Stimulated activated CD4-positive, alpha-beta T cell treated with anti-CD3 and anti-CD28 coated beads, Interleukin-15, amount 100 ng/mL, for 48 hours (primary cell): ENCODE measurements at regions not wholly inside any gene's neighbourhood (a gene's known extent, or its start where the extent isn't known, plus 50 kb on each side); places are given as distances from the start of the nearest gene placed in this dataset.
A peak's percentile ranks its signal among the peaks of the same experiment; 100 is the strongest.
"Not testable (repeated sequence)": the region's sequence is repeated elsewhere in the genome, so short reads cannot be mapped to it uniquely, and the experiment has no call there.

ENCODE experiments used
- DNase-seq, 2 donors: peaks; one replicate each; pipeline ENCODE4 v3.0.0-alpha.2; 2020; ENCODE audit warnings: low read depth in 2 of 2

DNA sequence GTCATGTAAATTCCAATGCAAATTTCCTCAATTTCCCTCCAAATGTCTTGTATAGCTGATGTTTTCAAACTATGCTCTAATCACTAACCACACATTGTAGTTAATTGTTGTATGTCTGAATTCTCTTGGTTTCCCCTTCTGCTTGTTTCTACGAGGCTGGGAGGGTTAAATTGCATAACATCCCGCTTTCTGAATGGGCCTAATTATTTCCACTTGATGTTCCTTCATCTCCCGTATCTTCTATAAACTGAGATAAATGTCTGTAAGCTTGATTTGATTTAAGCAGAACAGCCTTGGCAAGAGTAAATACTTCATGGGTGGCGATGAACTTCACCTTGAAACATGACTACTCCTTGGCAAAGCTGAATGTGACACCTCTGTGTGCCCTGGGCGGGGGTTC is 72.2 kb downstream of the SERINC2 start:
- no peak for DNase-seq

DNA sequence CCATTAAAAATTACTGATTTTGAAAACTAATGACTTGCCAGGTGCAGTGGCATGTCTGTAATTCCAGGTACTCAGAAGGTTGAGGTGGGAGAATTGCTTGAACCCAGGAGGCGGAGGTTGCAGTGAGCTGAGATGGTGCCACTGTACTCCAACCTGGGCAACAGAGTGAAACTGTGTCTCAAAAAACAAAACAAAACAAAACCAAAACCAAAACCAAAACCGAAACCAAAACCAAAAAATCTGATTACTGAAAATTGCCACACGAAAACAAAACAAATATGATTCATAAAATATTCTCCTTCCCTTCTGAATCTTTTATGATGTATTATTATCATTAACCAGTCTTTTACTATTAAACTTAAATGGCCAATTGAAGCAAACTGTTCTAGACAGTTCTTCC is 74.1 kb downstream of the SERINC2 start:
- no peak for DNase-seq

DNA sequence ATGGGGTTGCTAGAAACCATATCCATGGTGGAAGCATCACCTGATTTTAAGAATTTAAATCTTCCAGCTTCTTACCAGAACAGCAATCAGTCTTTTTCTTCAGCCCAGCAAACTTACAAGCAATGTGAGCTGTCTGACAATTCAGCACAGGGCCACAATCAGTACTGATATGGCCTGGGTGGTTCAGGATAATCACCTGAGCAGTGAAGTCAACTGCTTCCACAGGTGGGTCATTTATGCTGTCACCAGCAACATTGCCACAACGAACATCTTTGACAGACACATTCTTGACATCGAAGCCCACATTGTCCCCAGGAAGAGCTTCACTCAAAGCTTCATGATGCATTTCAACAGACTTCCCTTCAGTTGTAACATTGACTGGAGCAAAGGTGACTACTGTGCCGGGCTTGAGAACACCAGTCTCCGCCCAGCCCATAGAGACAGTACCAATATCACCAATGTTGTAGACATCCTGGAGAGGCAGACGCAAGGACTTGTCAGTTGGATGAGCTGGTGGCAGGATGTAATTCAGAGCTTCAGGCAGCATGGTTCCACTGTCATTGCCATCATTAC is 74.8 kb downstream of the SERINC2 start:
- no peak for DNase-seq

DNA sequence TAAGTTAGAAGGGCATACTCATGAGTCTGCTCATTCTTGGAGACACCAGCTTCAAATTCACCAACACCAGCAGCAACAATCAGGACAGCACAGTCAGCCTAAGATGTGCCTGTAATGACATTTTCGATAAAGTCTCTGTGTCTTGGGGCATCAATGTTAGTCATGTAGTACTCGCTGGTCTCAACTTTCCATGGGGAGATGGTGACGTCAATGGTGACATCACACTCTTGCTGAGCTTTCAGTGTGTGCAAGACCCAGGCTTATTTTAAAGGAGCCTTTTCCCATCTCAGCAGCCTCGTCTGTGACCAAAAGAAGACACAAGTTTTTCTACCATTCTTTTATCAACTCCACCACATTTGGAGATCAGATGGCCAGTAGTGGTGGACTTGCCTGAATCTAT is 75.5 kb downstream of the SERINC2 start:
- no peak for DNase-seq

DNA sequence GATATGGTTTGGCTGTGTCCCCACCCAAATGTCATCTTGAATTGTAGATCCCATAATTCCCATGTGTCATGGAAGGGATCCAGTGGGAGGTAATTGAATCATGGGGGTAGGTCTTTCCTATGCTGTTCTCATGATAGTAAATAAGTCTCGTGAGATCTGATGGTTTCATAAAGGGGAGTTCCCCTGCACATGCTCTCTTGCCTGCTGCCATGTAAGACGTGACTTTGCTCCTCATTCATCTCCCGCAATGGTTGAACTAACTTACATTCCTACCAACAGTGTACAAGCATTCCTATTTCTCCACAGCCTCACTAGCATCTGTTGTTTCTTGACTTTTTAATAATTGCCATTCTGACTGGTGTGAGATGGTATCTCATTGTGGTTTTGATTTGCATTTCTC is 76.6 kb downstream of the SERINC2 start:
- DNase-seq: not testable (repeated sequence)

DNA sequence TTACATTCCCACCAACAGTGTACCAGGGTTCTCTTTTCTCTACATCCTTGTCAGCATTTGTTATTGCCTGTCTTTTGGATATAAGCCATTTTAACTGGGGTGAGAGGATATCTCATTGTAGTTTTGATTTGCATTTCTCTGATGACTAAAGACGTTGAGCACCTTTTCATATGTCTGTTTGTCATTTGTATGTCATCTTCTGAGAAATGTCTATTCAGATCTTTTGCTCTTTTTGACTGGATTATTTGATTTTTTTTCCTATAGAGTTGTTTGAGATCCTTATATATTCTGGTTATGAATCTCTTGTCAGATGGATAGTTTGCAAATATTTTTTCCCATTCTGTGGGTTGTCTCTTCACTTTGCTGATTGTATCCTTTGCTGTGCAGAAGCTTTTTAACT is 77.6 kb downstream of the SERINC2 start:
- DNase-seq: not testable (repeated sequence)

DNA sequence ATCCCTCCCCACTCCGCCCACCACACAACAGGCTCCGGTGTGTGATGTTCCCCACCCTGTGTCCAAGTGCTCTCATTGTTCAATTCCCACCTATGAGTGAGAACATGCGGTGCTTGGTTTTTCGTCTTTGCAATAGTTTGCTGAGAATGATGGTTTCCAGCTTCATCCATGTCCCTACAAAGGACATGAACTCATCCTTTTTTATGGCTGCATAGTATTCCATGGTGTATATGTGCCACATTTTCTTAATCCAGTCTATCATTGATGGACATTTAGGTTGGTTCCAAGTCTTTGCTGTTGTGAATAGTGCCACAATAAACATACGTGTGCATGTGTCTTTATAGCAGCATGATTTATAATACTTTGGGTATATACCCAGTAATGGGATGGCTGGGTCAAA is 81.0 kb upstream of the TINAGL1 start:
- DNase-seq: not testable (repeated sequence)

DNA sequence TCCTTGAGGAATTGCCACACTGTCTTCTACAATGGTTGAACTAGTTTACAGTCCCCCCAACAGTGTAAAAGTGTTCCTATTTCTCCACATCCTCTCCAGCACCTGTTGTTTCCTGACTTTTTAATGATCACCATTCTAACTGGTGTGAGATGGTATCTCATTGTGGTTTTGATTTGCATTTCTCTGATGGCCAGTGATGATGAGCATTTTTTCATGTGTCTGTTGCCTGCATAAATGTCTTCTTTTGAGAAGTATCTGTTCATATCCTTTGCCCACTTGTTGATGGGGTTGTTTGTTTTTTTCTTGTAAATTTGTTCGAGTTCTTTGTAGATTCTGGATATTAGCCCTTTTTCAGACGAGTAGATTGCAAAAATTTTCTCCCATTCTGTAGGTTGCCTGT is 80.5 kb upstream of the TINAGL1 start:
- DNase-seq: not testable (repeated sequence)

DNA sequence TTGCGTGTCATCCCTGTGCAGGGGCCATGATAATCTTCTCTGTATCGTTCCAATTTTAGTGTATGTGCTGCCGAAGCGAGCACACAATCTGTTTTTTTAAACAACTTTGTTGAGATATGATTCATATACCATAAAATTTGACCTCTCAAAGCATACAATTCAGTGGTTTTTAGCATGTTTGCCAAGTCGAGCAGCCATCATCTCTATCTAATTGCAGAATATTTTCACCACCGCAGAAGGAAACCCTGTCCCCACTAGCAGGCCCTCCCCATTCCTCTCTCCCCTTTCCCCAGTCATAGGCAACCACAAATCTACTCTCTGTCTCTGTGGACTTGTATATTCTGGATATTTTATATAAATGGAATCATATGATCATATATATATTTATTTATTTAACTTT is 78.7 kb upstream of the TINAGL1 start:
- no peak for DNase-seq

DNA sequence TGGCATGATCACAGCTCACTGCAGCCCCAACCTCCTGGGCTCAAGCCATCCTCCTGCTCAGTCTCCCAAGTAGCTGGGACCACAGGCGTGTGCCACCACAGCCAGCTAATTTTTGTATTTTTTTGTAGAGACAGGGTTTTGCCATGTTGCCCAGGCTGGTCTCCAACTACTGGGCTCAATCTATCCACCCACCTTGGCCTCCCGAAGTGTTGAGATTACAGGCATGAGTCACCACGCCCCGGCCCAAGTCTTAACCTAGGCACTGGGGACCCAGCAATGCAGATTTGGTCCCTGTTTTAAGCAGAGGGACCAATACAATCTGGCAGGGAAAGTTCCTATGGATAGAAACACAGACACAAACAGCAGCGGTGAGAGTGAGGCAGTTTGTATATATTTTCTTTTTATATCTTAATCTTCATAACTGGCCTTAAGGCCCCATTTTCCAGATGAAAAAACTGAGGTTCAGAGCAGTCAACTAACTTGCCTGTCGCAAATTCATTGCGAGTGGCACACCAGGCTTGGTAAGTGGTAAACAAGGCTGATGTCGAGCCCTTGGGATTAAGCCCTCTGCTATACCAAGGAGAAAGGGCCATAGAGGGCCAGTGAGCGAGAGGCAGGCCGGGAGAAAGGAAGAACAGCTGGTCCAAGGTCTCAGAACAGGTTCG is 77.8 kb upstream of the TINAGL1 start:
- no peak for DNase-seq

DNA sequence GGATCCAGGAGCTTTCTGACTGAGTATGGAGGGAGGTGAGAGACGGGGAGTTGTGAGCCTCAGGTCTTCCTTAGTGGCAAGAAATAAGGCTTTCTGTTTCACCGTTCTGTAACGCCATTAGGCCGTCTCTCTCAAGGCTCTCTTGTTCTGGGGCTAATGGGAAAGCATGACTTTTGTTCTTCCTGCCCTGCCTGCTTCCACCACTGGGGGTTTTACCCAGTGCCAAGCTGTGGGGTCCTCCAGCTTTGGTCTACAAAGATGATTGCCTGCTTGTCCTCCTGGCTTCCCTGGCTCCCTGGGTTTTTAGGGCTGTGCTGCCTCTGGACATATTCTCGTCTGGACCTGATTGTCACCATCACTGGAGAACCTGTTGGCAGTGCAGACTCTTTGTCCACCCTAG is 74.8 kb upstream of the TINAGL1 start:
- DNase-seq: no peak

DNA sequence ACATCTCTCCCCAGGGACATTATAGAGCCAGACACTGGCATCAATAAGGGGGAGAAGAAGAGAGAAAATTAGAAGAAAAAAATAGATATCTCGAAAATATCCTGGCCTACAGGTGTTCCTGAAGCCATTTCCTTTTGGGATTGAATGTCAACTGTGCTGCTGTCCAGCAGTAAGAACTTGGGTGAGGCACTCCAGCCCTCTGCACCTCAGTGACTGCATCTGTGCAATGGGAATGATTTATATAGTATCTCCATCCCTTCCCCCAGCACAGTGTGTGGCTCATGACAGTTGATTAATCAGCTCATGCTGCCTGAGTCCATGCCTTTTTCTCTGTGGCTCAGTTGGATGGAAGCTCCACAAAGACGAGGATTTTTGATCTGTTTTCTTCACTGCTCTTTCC is 74.1 kb upstream of the TINAGL1 start:
- DNase-seq: no peak

DNA sequence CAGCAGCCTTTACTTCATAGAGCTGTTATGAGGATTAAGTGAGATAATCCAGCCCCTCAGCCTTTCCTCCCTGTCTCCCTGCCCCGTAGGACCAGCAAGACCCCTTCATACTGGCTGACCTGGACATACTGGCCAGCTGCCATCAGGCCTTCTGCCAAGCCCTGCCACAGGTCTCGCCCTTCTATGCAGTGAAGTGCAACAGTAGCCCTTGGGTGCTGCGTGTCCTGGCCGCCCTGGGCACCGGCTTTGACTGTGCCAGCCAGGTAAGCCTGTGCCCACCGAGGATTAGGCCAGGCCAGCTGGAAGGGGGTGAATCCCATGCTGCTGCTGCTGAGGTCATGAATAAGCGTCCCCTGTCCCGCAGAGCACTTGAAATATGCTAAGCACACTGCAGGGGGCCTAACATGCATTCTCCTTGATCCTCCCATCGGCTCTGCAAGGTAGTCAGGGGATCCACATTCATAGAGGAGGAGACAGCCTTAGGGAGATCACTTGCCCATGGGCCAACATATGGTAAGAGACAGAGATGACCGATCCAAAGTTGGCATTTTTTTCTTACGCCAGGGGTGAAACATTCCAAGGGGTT is 73.3 kb upstream of the TINAGL1 start:
- no peak for DNase-seq

DNA sequence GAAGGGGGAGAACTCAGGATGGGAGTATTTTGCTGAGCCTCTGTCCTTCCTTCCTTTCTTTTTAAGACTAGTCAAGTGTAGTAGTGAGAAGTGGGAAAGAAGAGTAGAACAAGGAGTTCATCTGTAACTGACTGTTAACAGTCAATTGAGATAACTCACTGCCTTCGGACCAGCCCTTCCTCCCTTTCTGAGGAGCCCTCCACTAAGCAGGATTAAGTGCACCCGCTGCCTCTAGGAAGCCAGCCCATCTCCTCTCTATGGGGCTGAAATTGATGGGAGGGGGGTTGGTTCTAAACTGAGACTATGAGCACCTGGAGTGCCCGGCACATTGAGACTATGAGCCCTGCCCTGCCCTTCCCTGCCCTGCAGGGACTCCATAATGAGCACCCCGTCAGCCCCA is 72.7 kb upstream of the TINAGL1 start:
- no peak for DNase-seq

DNA sequence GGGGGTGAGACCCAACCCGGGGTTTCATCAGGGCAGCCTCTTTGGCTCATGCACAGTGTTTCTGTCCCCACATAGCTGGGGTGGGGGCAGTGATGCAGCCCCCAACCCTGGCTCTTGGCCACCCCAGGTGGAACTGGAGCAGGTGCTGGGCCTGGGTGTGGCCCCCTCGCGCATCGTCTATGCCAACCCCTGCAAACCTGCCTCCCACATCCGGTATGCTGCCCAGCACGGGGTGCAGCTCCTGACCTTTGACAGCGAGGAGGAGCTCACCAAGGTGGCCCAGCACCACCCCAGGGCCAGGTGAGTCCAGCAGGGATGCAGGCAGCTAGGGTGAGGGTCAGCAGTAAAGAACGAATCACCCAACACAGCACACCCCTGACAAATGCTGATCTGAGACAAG is 72.3 kb upstream of the TINAGL1 start:
- DNase-seq: no peak

DNA sequence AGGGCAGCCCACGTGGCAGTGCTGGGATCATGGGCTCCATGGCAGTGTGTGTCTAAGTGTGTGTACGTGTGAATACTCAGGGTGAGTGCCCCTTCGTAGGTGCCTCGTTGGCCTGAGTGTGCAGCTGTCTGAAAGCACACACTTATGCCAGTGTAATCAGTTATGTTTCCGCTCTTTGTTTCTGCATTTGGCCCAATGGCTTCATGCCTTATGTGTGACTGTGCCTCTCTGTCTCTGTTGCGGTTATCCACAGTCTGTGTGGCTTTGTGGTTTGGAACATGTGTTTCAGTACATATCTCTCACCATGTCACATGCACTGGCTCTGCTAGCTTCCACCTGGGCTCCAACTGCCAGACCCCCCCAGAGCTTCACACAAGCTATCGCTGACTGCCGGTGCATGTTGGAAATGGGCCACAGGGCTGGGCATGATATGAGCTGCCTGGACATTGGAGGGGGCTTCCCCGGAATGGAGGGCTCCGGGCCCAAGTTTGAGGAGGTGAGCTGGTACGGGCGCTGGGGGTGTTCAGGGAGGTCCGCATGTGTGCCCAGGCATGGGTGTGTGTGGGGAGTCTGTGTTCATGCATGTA is 70.3 kb upstream of the TINAGL1 start:
- DNase-seq: peak; percentile 16 to 17

DNA sequence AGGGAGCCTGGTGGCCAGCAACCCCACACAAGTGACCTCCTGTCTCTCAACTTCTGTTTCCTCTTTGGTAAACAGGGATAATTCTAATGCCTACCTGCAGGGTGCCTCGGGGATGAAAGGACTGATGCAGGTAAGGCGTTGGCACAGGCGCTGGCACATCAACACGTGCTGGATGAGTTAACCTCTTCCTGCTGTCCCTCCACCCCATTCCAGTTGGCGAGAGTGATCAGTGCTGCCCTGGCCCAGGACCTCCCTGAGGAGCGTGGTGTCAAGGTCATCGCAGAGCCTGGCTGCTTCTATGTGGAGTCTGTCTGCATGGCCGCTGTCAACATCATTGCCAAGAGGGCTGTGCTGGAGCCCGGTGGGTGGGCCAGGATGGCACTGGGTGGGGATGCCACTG is 69.1 kb upstream of the TINAGL1 start:
- DNase-seq: no peak

DNA sequence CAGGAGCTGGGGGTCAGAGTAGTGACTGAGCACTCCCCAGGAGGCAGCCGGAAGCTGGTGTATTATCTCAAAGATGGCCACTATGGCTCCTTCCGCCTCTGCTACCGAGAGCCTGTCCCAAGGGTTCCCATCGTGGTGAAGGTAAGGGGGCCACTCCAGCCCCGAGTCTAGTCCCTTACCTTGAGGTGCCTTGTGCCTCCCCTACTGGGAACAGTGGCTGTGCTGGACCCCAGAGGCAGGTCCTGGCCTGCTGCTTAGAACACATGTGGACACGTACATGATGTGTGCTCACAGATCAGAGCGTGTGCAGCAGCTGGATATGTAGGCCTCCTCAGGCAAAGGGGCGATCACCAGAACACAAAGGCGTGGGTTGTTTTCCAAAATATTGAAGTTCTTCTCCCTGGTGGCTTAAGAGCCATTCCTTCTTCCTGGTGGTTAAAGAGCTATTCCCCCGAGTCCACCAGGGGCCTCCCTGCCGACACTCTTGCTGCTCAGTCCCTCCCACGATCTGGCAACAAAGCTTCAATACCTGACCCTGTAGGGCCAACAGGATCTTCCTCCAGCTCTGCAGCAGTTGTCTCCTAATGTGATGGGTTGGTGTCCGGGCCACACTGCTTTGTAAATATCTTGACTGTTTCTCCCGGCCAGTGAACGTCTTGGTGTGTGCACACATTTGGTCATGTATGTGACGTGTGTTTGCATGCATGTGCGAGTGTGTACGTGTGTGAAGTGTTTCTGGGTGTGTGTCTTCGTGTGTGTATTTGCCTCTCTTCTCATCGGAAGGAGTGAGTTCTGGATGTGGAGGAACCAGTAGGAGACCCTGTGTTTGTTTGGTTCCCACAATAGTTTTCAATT is 68.4 kb upstream of the TINAGL1 start:
- no peak for DNase-seq

DNA sequence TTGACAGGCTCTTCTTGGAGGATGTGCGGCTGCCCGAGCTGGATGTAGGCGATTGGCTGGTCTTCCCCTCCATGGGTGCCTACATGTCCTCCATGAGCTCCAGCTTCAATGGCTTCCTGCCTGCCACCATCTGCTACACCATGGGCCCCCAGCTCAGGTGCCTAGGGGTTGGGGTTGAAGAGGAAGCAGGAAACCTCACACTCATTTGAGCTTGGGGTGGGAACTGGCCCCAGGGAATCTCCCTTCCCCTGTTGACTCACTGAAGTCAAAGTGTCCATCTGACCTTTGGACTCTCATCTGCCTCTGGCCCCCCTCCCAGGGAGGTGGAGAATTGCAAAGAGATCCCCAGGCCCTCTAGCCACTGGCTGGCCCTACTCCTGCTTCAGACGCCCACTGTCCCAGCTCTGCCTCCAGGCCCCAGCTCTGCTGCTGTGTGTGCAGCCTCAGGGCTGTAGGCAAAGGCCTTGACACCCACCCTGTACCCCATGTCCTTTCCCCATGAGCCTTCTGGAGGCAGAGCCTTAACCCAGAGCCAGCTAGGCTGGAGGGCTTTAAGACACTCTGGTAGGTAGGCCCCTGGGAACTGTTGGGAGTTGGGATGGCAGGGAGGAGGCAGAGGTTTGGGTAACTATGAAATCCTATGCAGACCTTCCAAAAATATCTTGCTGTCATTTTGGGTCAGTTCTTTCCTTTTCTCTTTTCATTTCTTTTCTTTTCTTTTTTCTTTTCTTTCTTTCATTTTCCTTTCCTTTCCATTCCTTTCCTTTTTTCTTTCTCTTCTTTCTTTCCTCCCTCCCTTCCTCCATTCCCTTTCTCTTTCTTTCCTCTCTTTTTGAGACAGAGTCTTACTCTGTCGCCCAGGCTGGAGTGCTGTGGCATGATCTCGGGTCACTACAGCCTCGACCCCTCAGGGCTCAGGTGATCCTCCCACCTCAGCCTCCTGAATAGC is 66.9 kb upstream of the TINAGL1 start:
- DNase-seq: no peak

DNA sequence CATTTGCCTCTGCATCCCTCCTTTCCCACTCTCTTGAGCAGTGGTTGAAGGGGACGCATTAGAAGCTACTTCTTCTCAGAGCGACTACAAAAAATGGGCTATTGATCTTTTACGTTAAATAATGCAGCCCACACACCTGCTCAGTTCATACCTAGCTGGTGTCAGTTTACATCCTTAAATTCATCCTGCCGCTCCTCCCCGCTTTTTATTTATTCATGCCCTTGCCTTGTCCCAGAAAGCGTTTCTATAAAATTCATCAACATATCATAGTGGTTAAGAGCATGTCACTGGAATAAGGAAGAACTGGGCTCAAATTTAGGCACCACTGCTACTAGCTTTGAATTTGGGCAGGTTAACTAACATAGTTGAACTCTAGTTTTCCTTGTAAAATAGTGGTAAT is 66.0 kb upstream of the TINAGL1 start:
- no peak for DNase-seq
